K562 (cell line): ENCODE measurements at regions not wholly inside any gene's neighbourhood (a gene's known extent, or its start where the extent isn't known, plus 50 kb on each side); places are given as distances from the start of the nearest gene placed in this dataset.

Source experiments
- ATAC-seq: fragments of 200-7000 bp; cut with Tn5 transposase; 3 replicates; pipeline ENCODE4 v1.9.1; 2020; ENCODE audit warnings: moderate library complexity
- BruUV-seq: library from RNA; stranded (reverse); fragments of 400-500 nt; replicated peaks from 2 replicates; lab custom pipeline; 2021; lab: Mats Ljungman, UMichigan
- CTCF ChIA-PET: fragments of 300-600 bp; formaldehyde crosslinking; extraction: SDS; loops from one replicate; lab custom pipeline; 2021; ENCODE audit warnings: low intra/inter-chr PET ratio; lab: Yijun Ruan, JAX
- POLR2A ChIA-PET: fragments of 300-600, 350-650 bp; sonication (Branson Sonifier 250); formaldehyde crosslinking; extraction: SDS; loops from one replicate; lab custom pipeline; 2021; ENCODE audit warnings: antibody characterized with exemption, inconsistent platforms; lab: Yijun Ruan, JAX
- DNase-seq, 4 experiments: peaks; one replicate each; pipeline versions ENCODE4 v3.0.0 to v3.0.0-alpha.2; 2011 to 2018; ENCODE audit warnings: low spot score in 3 of 4, mixed read lengths in 3 of 4; ENCODE audit errors: extremely low read depth in 1 of 4
- FAIRE-seq: peaks from 2 replicates; lab custom pipeline; 2011; peaks lifted over from hg19 to GRCh38; lab: Jason Lieb, UNC
- H2AFZ ChIP-seq: 2 replicates; pipeline ENCODE4 v1.6.0; 2011; ENCODE audit warnings: low read depth, low read length, control low read depth, inconsistent platforms
- H3K27ac ChIP-seq: fragments of 200-600 bp; 3 replicates; pipeline ENCODE4 v1.8.0; 2011; ENCODE audit warnings: low read depth, mild to moderate bottlenecking, control low read depth, inconsistent platforms, low read length, moderate library complexity, mixed read lengths; ENCODE audit errors: extremely low read depth
- H3K27me3 ChIP-seq, 2 experiments: fragments of 300-600 bp in 1 of 2; 2 replicates in 1 of 2; 3 replicates in 1 of 2; pipeline versions ENCODE4 v1.6.0 to v1.8.0; 2011; ENCODE audit warnings: inconsistent platforms in 2 of 2, low read length in 2 of 2, mild to moderate bottlenecking in 1 of 2, mixed read lengths in 1 of 2, moderate library complexity in 1 of 2; ENCODE audit not compliant: control insufficient read depth in 2 of 2, insufficient read depth in 2 of 2
- H3K36me3 ChIP-seq: fragments of 300-600 bp; 3 replicates; pipeline ENCODE4 v1.8.0; 2011; ENCODE audit warnings: mild to moderate bottlenecking, low read length, inconsistent platforms; ENCODE audit not compliant: control insufficient read depth, insufficient read depth
- H3K4me1 ChIP-seq, 2 experiments: fragments of 200-600 bp in 1 of 2; replicated peaks in 1 of 2; 2 replicates in 1 of 2; 3 replicates in 1 of 2; pipeline versions ENCODE4 v1.5.1 to v1.8.0; 2011; ENCODE audit warnings: inconsistent platforms in 2 of 2, low read length in 2 of 2, mild to moderate bottlenecking in 1 of 2, mixed read lengths in 1 of 2, moderate library complexity in 1 of 2; ENCODE audit not compliant: control insufficient read depth in 2 of 2, insufficient read depth in 2 of 2
- H3K4me2 ChIP-seq: 2 replicates; pipeline ENCODE4 v1.6.1; 2011; ENCODE audit warnings: low read length, control low read depth, inconsistent platforms, mixed read lengths; ENCODE audit not compliant: insufficient read depth
- H3K4me3 ChIP-seq: fragments of 200-600 bp; sonication (generic), shearing (Covaris generic); 2 replicates; pipeline ENCODE4 v1.5.1; 2016; ENCODE audit warnings: control low read depth, inconsistent platforms
- H3K79me2 ChIP-seq: fragments of 200-600 bp; 3 replicates; pipeline ENCODE4 v1.8.0; 2011; ENCODE audit warnings: low read length, inconsistent platforms; ENCODE audit not compliant: control insufficient read depth, insufficient read depth
- H3K9ac ChIP-seq, 2 experiments: 2 replicates each; pipeline versions ENCODE4 v1.6.0 to v1.6.1; 2011; ENCODE audit warnings: low read depth in 2 of 2, low read length in 2 of 2, control low read depth in 1 of 2, inconsistent platforms in 1 of 2, mild to moderate bottlenecking in 1 of 2, mixed read lengths in 1 of 2; ENCODE audit not compliant: insufficient read depth in 1 of 2
- H3K9me1 ChIP-seq: one replicate; pipeline ENCODE4 v1.6.0; 2011; ENCODE audit warnings: inconsistent platforms, mild to moderate bottlenecking, low read length, moderate library complexity; ENCODE audit not compliant: control insufficient read depth, insufficient read depth
- H3K9me3 ChIP-seq: replicated peaks from 2 replicates; pipeline ENCODE4 v1.5.1; 2011; ENCODE audit warnings: low read depth, low read length, inconsistent platforms; ENCODE audit not compliant: control insufficient read depth, insufficient read depth
- H4K20me1 ChIP-seq: replicated peaks from 2 replicates; pipeline ENCODE4 v1.6.1; 2011; ENCODE audit warnings: low read length, inconsistent platforms, mixed read lengths; ENCODE audit not compliant: control insufficient read depth, insufficient read depth
- GABPB1 ChIP-seq: sonication (generic); formaldehyde crosslinking; IDR thresholded peaks from 2 replicates; pipeline ENCODE4 v1.8.0; 2022; ENCODE audit warnings: mild to moderate bottlenecking, missing genetic modification reagents
- GTF3C2 ChIP-seq: IDR thresholded peaks from 3 replicates; pipeline ENCODE4 v1.6.1; 2011; ENCODE audit warnings: borderline replicate concordance, mild to moderate bottlenecking, moderate library complexity; ENCODE audit not compliant: insufficient read length; ENCODE audit errors: extremely low read depth
- HDGF ChIP-seq: fragments of 450-650 bp; IDR thresholded peaks from 2 replicates; pipeline ENCODE4 v1.6.1; 2016
- JUNB ChIP-seq: fragments of 450-650 bp; formaldehyde crosslinking; conservative IDR thresholded peaks from 2 replicates; pipeline ENCODE4 v1.4.0; 2020; ENCODE audit warnings: mild to moderate bottlenecking
- KAT7 ChIP-seq: sonication (generic); formaldehyde crosslinking; IDR thresholded peaks from 2 replicates; pipeline ENCODE4 v1.8.0; 2022; ENCODE audit warnings: missing genetic modification reagents, mild to moderate bottlenecking, borderline replicate concordance
- NFIX ChIP-seq: fragments of 250-450 bp; sonication (Bioruptor Pico); IDR thresholded peaks from 2 replicates; pipeline ENCODE4 v1.4.0; 2020; ENCODE audit warnings: low read depth, mild to moderate bottlenecking, moderate library complexity
- PTBP1 ChIP-seq: fragments of 200-400 bp; formaldehyde crosslinking; IDR thresholded peaks from 2 replicates; pipeline ENCODE4 v1.6.1; 2017; ENCODE audit warnings: low read depth, low read length
- SAP30 ChIP-seq: fragments of 200-600 bp; sonication (generic); IDR thresholded peaks from 2 replicates; pipeline ENCODE4 v1.6.1; 2012; ENCODE audit warnings: borderline replicate concordance, low read depth, mild to moderate bottlenecking, moderate library complexity, low read length, control low read depth, inconsistent platforms; ENCODE audit not compliant: insufficient read depth, poor library complexity, severe bottlenecking
- TAL1 ChIP-seq: fragments of 450-650 bp; IDR thresholded peaks from 2 replicates; pipeline ENCODE4 v1.6.1; 2016; ENCODE audit warnings: mild to moderate bottlenecking
- TARDBP ChIP-seq: fragments of 450-650 bp; IDR thresholded peaks from 2 replicates; pipeline ENCODE4 v1.6.1; 2016
- ZBTB8A ChIP-seq: fragments of 450-650 bp; IDR thresholded peaks from 2 replicates; pipeline ENCODE4 v1.6.1; 2018; ENCODE audit warnings: mild to moderate bottlenecking, moderate library complexity; ENCODE audit not compliant: partially characterized antibody
- ZNF79 ChIP-seq: fragments of 250-450 bp; sonication (Bioruptor Pico); IDR thresholded peaks from 2 replicates; pipeline ENCODE4 v1.4.0; 2020; ENCODE audit warnings: low read depth, mild to moderate bottlenecking, moderate library complexity
- WGBS: fragments of 100-300 bp; shearing (Covaris generic); methylation state at CpG from one replicate; pipeline ENCODE4 v1.1.6; 2016; ENCODE audit warnings: low coverage, mixed read lengths; ENCODE audit not compliant: insufficient coverage; ENCODE audit errors: missing lambda C conversion rate; 5-methylcytosine and 5-hydroxymethylcytosine counted together
- in situ Hi-C: fragments of 300-500 bp; cut with MboI; formaldehyde crosslinking; loops from 4 replicates; pipeline ENCODE4 v1.15.0; 2018; ENCODE audit warnings: inconsistent platforms, mixed read lengths
- intact Hi-C: fragments of 100-400 bp; cut with micrococcal nuclease; formaldehyde crosslinking; loops from 2 replicates; pipeline ENCODE4 v1.14.2; 2022
- TF ChIP-seq, protein P1 (sequence below): fragments of 450-650 bp; formaldehyde crosslinking; IDR thresholded peaks from 2 replicates; pipeline ENCODE4 v1.4.0; 2020; ENCODE audit warnings: mild to moderate bottlenecking, moderate library complexity
- TF ChIP-seq, protein P2 (sequence below): fragments of 200-800 bp; sonication (Bioruptor generic); IDR thresholded peaks from 2 replicates; pipeline ENCODE4 v1.6.1; 2017; ENCODE audit warnings: missing genetic modification characterization, missing compliant biosample characterization

DNA sequence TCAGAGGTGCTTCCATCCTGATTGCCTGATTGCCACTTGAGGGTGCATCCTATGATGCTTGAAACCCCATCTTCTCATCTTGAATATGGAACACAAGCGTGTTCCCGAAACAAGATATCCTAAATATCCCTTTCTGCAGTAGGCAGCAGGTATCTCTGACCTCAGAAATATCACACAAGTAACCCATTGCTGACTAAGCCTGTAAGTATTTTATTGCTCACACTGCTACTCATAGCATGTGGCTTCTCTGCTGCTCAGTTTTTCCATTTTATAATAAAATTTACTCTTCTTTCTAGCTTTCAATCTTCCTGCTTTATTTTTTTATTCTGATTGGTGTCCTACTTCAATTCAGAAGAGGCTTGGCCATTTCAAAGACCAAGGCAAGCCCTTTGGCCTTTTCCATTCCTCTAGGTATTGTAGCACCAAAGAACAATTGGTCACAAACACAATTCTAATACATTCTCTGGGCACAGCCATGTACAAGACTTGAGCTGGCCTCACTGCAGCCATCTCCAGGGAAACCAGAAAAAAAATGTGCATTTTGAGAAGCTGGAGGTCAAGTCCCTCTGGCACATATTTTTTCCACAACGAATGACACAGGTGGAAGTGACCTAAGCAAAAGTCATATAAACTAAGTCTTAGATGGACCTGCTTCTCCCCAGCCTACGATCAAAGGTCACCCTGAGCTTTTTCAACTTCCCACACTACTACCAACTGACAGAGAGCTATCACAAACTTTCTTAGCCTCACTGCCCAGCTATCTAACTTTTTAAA is 107.0 kb downstream of the OR13H1 start:
- in situ Hi-C loops, result no loop called here
- Histone ChIP-seq H3K9me1 (no peaks in the 10 kb centered on the region), H3K9ac (no peak overlapping the region), H2AFZ (no peak overlapping the region), H3K27ac (no peak overlapping the region), H3K79me2 (no peaks in the 10 kb centered on the region), H3K36me3 (no peaks in the 10 kb centered on the region), H3K4me1 (no peaks in the 10 kb centered on the region), H3K9me3 (no peaks in the 10 kb centered on the region)
- ATAC-seq (no peak), FAIRE-seq (no peak), DNase-seq (no peak)
- WGBS, result 0% methylated on average over 4 of the region's 4 CpGs
- POLR2A ChIA-PET, result no interaction called here
- intact Hi-C loops, result no loop called here
- BruUV-seq, result no TSS peak
- TF ChIP-seq TAL1, result no peak
- no peak for TF ChIP-seq PTBP1
- TF ChIP-seq TARDBP, result no peak
- TF ChIP-seq, protein P1, sequence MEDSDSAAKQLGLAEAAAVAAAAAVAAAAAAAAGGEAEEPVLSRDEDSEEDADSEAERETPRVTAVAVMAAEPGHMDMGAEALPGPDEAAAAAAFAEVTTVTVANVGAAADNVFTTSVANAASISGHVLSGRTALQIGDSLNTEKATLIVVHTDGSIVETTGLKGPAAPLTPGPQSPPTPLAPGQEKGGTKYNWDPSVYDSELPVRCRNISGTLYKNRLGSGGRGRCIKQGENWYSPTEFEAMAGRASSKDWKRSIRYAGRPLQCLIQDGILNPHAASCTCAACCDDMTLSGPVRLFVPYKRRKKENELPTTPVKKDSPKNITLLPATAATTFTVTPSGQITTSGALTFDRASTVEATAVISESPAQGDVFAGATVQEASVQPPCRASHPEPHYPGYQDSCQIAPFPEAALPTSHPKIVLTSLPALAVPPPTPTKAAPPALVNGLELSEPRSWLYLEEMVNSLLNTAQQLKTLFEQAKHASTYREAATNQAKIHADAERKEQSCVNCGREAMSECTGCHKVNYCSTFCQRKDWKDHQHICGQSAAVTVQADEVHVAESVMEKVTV (CRISPR knock-in tag), result no peak
- no peak for TF ChIP-seq SAP30
- TF ChIP-seq GTF3C2, result no peak
- no peak for TF ChIP-seq HDGF
- no peak for TF ChIP-seq ZNF79 (CRISPR knock-in tag)
- TF ChIP-seq, protein P2, sequence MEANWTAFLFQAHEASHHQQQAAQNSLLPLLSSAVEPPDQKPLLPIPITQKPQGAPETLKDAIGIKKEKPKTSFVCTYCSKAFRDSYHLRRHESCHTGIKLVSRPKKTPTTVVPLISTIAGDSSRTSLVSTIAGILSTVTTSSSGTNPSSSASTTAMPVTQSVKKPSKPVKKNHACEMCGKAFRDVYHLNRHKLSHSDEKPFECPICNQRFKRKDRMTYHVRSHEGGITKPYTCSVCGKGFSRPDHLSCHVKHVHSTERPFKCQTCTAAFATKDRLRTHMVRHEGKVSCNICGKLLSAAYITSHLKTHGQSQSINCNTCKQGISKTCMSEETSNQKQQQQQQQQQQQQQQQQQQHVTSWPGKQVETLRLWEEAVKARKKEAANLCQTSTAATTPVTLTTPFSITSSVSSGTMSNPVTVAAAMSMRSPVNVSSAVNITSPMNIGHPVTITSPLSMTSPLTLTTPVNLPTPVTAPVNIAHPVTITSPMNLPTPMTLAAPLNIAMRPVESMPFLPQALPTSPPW (CRISPR knock-in tag), result no peak
- TF ChIP-seq GABPB1 (CRISPR knock-in tag), result no peak
- TF ChIP-seq NFIX (CRISPR knock-in tag), result no peak
- TF ChIP-seq ZBTB8A, result no peak
- no peak for TF ChIP-seq KAT7
- TF ChIP-seq JUNB, result no peak
- TF ChIP-seq, all 486 proteins: peak for 0
- Histone ChIP-seq H3K4me3 (no peak overlapping the region), H3K27me3 (no peaks in the 10 kb centered on the region), H3K4me2 (no peak overlapping the region), H4K20me1 (no peaks in the 10 kb centered on the region; the same call in 1 of the 2 replicates)
- CTCF ChIA-PET, result no interaction called here
